Neural progenitor cell (in vitro differentiated cells): ENCODE measurements at regions not wholly inside any gene's neighbourhood (a gene's known extent, or its start where the extent isn't known, plus 50 kb on each side); places are given as distances from the start of the nearest gene placed in this dataset.

Source experiments
- DNase-seq: peaks from one replicate; pipeline ENCODE4 v3.0.0-alpha.2; 2016; ENCODE audit warnings: low spot score
- H2AFZ ChIP-seq: fragments of 200-600 bp; sonication (generic); replicated peaks from 2 replicates; pipeline ENCODE4 v1.6.1; 2016; ENCODE audit warnings: antibody characterized with exemption
- H3F3A ChIP-seq: fragments of 200-600 bp; sonication (generic); 2 replicates; pipeline ENCODE4 v1.6.1; 2016; ENCODE audit warnings: antibody characterized with exemption, low read depth
- H3K27ac ChIP-seq: fragments of 200-600 bp; sonication (generic); 2 replicates; pipeline ENCODE4 v1.5.1; 2016; ENCODE audit warnings: mild to moderate bottlenecking
- H3K27me3 ChIP-seq: fragments of 200-600 bp; sonication (generic); 2 replicates; pipeline ENCODE4 v1.6.1; 2016; ENCODE audit warnings: mild to moderate bottlenecking, moderate library complexity
- H3K36me3 ChIP-seq: fragments of 200-600 bp; sonication (generic); 2 replicates; pipeline ENCODE4 v1.5.1; 2016
- H3K4me1 ChIP-seq: fragments of 200-600 bp; sonication (generic); 2 replicates; pipeline ENCODE4 v1.6.1; 2016; ENCODE audit warnings: mixed run types
- H3K4me2 ChIP-seq: fragments of 200-600 bp; sonication (generic); 2 replicates; pipeline ENCODE4 v1.6.1; 2016
- H3K4me3 ChIP-seq: fragments of 200-600 bp; sonication (generic); 2 replicates; pipeline ENCODE4 v1.5.1; 2016
- H3K79me2 ChIP-seq: fragments of 200-600 bp; sonication (generic); 2 replicates; pipeline ENCODE4 v1.6.1; 2016; ENCODE audit warnings: low read depth
- H3K9ac ChIP-seq: fragments of 200-600 bp; sonication (generic); 2 replicates; pipeline ENCODE4 v1.6.1; 2016
- H3K9me3 ChIP-seq: fragments of 200-600 bp; sonication (generic); 2 replicates; pipeline ENCODE4 v1.5.1; 2016; ENCODE audit warnings: low read depth
- H4K20me1 ChIP-seq: fragments of 200-600 bp; sonication (generic); 2 replicates; pipeline ENCODE4 v1.6.1; 2016; ENCODE audit warnings: low read depth
- H3K27ac Mint-ChIP-seq: 3 replicates; pipeline ENCODE4 v1.8.0; 2021; ENCODE audit warnings: mixed read lengths
- H3K27me3 Mint-ChIP-seq: 2 replicates; pipeline ENCODE4 v1.8.0; 2022; ENCODE audit warnings: low read depth, mild to moderate bottlenecking, inconsistent platforms, moderate library complexity, mixed read lengths; ENCODE audit not compliant: insufficient read depth
- H3K36me3 Mint-ChIP-seq: 3 replicates; pipeline ENCODE4 v1.8.0; 2021; ENCODE audit warnings: mixed read lengths
- H3K4me1 Mint-ChIP-seq: 3 replicates; pipeline ENCODE4 v1.8.0; 2021; ENCODE audit warnings: mixed read lengths
- H3K4me3 Mint-ChIP-seq: 3 replicates; pipeline ENCODE4 v1.8.0; 2021; ENCODE audit warnings: mild to moderate bottlenecking, moderate library complexity, mixed read lengths
- H3K9me3 Mint-ChIP-seq: 3 replicates; pipeline ENCODE4 v1.8.0; 2020; ENCODE audit warnings: mixed read lengths
- CTCF ChIP-seq: fragments of 200-600 bp; sonication (generic); IDR thresholded peaks from 2 replicates; pipeline ENCODE4 v1.5.1; 2017; ENCODE audit warnings: antibody characterized with exemption, mild to moderate bottlenecking
- EZH2 ChIP-seq: fragments of 200-600 bp; sonication (generic); IDR thresholded peaks from 2 replicates; pipeline ENCODE4 v1.6.1; 2017; ENCODE audit warnings: antibody characterized with exemption, mild to moderate bottlenecking, moderate library complexity
- EZH2phosphoT487 ChIP-seq: fragments of 200-600 bp; sonication (generic); IDR thresholded peaks from 2 replicates; pipeline ENCODE4 v1.6.1; 2017; ENCODE audit warnings: antibody characterized with exemption

GRCh38 chr17:33939959-33940358, 315.1 kb upstream of the CCL2 start:
- H3K4me1 Mint-ChIP-seq, result peaks cover 24% of the 10 kb centered on the region
- no peaks in the 10 kb centered on the region for H3K9me3 ChIP-seq
- H4K20me1 ChIP-seq, result no peaks in the 10 kb centered on the region
- H3F3A ChIP-seq, result no peaks in the 10 kb centered on the region
- no peak overlapping the region for H2AFZ ChIP-seq
- H3K4me3 Mint-ChIP-seq, result no peak overlapping the region
- no peak for TF ChIP-seq CTCF
- TF ChIP-seq EZH2, result no peak
- TF ChIP-seq EZH2phosphoT487, result no peak
- H3K27ac ChIP-seq, result no peak overlapping the region
- no peak overlapping the region for H3K27ac Mint-ChIP-seq
- no peaks in the 10 kb centered on the region for H3K79me2 ChIP-seq
- no peak overlapping the region for H3K4me2 ChIP-seq
- no peaks in the 10 kb centered on the region for H3K36me3 ChIP-seq
- no peaks in the 10 kb centered on the region for H3K9me3 Mint-ChIP-seq
- DNase-seq, result no peak
- no peak overlapping the region for H3K9ac ChIP-seq
- no peaks in the 10 kb centered on the region for H3K36me3 Mint-ChIP-seq
- H3K27me3 ChIP-seq, result no peaks in the 10 kb centered on the region
- H3K4me1 ChIP-seq, result peaks cover 3% of the 10 kb centered on the region
- H3K4me3 ChIP-seq, result no peak overlapping the region
- peaks cover 12% of the 10 kb centered on the region for H3K27me3 Mint-ChIP-seq

- Histone ChIP-seq H3K9me3 (no peaks in the 10 kb centered on the region), H3K4me3 (no peak overlapping the region), H3K36me3 (no peaks in the 10 kb centered on the region), H3K9ac (no peak overlapping the region), H3F3A (no peaks in the 10 kb centered on the region), H3K27me3 (no peaks in the 10 kb centered on the region), H3K79me2 (no peaks in the 10 kb centered on the region), H3K27ac (no peak overlapping the region), H4K20me1 (no peaks in the 10 kb centered on the region), H3K4me1 (peaks cover 3% of the 10 kb centered on the region), H2AFZ (no peak overlapping the region), H3K4me2 (no peak overlapping the region)
- no peak for TF ChIP-seq EZH2phosphoT487
- TF ChIP-seq EZH2, result no peak
- no peak for TF ChIP-seq CTCF
- Mint-ChIP-seq H3K36me3 (no peaks in the 10 kb centered on the region), H3K4me3 (no peak overlapping the region), H3K27me3 (peaks cover 14% of the 10 kb centered on the region), H3K4me1 (peaks cover 33% of the 10 kb centered on the region), H3K9me3 (no peaks in the 10 kb centered on the region), H3K27ac (no peak overlapping the region)
- DNase-seq, result no peak
Observed at GRCh38 chr17:33940769-33941370, 314.2 kb upstream of the CCL2 start.

GRCh38 chr17:33941744-33942143, 313.3 kb upstream of the CCL2 start:
- DNase-seq, result no peak
- H2AFZ ChIP-seq, result no peak overlapping the region
- no peaks in the 10 kb centered on the region for H3K9me3 ChIP-seq
- no peak overlapping the region for H3K9ac ChIP-seq
- H3F3A ChIP-seq, result no peaks in the 10 kb centered on the region
- peaks cover 3% of the 10 kb centered on the region for H3K4me1 ChIP-seq
- Mint-ChIP-seq H3K27ac (no peak overlapping the region), H3K4me3 (no peak overlapping the region), H3K27me3 (peaks cover 12% of the 10 kb centered on the region), H3K4me1 (peaks cover 40% of the 10 kb centered on the region), H3K36me3 (no peaks in the 10 kb centered on the region), H3K9me3 (no peaks in the 10 kb centered on the region)
- TF ChIP-seq CTCF (no peak), EZH2 (no peak), EZH2phosphoT487 (no peak)
- no peaks in the 10 kb centered on the region for H3K36me3 ChIP-seq
- H4K20me1 ChIP-seq, result no peaks in the 10 kb centered on the region
- H3K4me3 ChIP-seq, result no peak overlapping the region
- no peaks in the 10 kb centered on the region for H3K79me2 ChIP-seq
- H3K4me2 ChIP-seq, result no peak overlapping the region
- no peaks in the 10 kb centered on the region for H3K27me3 ChIP-seq
- no peak overlapping the region for H3K27ac ChIP-seq
